NCI-H2227 (cell line): ENCODE measurements at regions not wholly inside any gene's neighbourhood (a gene's known extent, or its start where the extent isn't known, plus 50 kb on each side); places are given as distances from the start of the nearest gene placed in this dataset.
"Not testable (repeated sequence)": the region's sequence is repeated elsewhere in the genome, so short reads cannot be mapped to it uniquely, and the experiment has no call there.

Experiments used
- DNase-seq: peaks from one replicate; lab custom pipeline; 2025; ENCODE audit not compliant: unreplicated experiment; lab: John Stamatoyannopoulos, UW

DNA sequence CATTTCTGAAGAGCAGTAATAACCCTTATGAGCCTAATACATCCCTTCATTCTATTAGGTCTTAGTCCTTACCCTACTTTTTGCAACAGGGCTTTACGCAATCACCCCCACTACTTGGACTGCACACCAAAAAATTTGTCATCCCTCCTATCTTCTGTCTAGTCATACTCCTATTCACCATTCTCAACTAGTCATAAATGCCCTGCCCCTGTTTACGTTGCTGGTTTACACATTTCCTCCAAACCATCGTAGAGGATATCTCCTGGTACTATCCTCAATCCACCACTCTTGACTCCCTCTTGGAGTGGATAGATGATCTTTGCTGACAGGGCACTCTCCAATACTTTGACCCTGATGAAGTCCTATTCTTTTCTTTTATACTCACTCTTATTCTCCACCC is 98.2 kb upstream of the CCNG1 start:
- no peak for DNase-seq

DNA sequence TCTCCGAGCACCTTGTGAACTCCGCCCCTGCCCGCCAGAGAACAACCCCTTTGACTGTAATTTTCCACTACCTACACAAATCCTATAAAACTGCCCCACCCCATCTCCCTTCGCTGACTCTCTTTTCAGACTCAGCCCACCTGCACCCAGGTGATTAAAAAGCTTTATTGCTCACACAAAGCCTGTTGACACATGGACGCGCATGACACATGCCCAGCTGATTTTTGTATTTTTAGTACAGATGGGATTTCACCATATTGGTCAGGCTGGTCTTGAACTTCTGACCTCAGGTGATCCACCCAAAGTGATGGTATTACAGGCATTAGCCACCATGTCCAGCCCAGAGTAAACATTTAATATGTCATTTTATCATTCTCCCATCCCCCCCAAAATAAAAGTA is 97.0 kb upstream of the CCNG1 start:
- DNase-seq: not testable (repeated sequence)

DNA sequence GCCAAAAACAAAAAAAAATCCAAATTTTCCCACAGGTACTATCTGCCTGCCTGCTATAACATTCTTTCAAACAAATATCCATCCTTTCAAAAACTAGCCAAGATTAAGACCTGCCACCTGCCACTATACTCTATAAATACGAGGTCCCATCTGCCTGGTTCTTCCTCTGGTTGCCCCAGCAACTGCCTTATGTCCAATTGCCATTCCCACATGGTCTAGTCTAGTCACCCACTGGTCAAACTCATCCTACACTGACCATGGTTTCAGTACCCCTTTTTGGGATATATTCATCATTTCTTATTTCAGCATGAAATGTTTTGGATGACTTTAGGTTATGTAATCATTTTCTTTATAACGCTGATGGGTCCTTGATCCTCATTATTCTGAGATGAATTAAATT is 95.1 kb upstream of the CCNG1 start:
- no peak for DNase-seq

DNA sequence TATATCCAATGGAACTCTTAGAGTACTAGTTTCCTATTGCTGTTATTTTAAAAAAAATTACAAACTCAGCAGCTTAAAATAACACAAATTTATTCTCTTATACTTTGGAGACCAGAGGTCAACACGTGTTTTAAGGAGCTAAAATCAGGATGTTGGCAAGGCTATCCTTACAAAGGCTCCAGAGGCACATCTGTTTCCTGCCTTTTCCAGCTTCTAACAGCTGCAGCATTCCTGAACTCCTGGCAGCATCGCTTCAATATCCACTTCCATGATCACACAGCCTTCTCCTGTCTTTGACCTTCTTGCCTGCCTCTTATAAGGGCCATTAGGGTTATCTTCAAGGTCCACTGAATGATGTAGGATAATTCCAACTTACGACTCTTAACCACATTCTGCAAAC is 92.2 kb upstream of the CCNG1 start:
- no peak for DNase-seq

DNA sequence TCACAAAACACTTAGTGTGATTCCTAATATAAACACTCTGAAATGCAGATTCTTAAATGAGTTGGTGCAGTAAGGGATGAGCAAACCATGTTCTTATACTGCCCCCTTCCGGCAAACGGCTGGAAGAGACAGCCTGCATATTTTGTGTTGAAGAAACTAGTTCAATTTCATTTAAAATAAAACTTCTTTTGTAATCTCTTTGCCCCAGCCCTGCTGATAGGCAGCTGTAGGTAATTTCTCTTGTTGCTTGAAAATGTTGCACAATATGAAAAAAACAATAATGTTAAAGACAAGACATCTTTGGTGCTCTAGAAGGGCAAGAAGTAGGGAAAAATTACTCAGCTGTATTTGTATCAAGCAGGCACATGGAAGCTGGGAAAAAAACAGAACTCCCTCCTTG is 89.7 kb upstream of the CCNG1 start:
- DNase-seq: peak; percentile 47

DNA sequence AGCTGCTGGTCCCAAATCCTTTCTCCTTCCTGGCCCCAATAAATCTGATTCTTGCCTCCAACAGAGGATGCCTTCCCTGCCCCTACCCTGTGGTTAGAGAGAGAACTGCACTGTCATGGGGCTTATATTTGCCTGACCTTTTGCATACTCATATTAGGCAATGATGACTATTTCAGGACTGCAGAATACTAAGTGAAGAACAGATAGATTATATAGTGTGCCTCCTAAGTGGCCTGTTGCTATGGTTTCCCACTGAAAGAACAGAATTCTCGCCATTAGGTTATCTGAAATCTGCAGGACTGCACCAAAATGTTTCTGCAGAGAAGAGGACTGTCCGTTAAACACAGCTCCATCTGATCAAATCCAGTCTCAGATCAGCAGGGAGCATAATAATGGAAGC is 87.3 kb upstream of the CCNG1 start:
- peak; percentile 60 for DNase-seq

DNA sequence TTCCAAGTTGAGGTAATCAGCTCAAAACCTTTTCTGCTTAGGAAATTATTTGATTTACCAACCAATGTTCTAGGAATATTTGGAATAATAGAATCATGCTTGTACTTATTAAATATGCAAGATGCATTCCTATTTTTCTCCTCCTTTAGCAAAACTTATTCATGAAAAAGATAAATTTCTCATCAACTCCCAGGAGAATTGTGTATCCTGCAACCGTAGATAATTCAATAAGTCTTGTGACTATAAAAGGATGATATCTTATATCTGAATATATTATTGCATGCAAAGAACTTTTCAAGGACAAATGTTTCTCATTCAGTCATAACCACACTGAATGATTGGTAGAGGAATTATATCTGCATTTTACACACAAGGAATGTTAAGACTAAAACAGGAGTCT is 84.9 kb upstream of the CCNG1 start:
- no peak for DNase-seq

DNA sequence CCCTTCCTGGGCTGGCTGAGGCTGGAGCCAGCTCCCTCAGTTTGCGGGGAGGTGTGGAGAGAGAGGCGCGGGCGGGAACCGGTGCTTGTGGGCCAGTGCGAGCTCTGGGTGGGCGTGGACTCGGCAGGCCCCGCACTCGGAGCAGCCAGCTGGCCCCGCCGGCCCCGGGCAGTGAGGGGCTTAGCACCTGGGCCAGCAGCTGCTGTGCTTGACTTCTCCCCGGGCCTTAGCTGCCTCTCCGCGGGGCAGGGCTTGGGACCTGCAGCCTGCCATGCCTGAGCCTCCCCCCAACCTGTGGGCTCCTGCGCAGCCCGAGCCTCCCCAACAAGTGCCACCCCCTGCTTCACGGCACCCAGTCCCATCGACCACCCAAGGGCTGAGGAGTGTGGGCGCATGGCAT is 81.6 kb upstream of the CCNG1 start:
- not testable (repeated sequence) for DNase-seq

DNA sequence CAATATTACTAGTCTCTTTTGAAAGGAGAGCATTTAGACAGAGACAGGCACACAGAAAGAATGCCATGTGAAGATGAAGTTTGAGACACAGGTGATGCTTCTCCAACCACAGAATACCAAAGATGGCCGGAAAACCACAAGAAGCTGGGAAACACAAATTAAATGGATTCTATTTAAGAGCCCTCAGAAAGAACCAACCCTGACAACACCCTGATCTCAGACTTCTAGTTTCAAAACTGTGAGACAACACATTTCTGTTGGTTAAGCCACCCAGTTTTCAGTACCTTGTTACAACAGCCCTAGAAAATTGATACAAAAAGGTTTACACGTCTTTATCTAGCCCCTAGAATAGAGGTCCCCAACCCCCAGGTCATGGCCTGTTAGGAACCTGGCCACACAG is 79.8 kb upstream of the CCNG1 start:
- DNase-seq: no peak

DNA sequence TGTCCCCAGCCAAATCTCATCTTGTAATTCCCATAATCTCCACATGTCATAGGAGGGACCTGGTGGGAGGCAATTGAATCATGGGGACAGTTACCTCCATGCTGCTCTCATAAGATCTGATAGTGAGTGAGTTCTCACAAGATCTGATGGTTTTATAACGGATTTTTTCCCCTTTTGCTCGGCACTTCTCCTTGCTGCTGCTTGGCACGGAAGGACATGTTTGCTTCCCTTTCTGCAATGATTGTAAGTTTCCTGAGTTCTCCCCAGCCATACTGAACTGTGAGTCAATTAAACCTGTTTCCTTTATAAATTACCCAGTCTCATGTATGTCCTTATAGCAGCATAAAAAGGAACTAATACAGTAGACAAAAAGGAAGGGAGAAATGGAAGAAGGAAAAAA is 76.7 kb upstream of the CCNG1 start:
- DNase-seq: no peak

DNA sequence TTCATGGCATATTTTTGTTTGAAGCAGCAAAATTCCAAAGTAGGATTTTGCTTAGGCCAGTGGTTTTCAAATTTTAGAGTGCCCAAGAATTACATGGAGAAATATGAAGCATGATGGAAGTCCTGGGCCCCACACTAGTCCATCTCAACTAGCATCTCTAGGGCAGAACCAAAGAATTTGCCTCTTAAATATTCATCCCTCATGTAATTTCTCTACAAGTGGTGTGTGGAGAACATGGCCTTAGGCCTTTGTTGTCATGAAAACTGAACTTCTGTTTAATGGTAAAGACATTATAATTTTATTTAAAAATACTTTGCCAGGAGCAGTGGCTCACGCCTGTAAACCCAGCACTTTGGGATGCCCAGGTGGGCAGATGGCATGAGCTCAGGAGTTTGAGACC is 75.9 kb upstream of the CCNG1 start:
- DNase-seq: no peak

DNA sequence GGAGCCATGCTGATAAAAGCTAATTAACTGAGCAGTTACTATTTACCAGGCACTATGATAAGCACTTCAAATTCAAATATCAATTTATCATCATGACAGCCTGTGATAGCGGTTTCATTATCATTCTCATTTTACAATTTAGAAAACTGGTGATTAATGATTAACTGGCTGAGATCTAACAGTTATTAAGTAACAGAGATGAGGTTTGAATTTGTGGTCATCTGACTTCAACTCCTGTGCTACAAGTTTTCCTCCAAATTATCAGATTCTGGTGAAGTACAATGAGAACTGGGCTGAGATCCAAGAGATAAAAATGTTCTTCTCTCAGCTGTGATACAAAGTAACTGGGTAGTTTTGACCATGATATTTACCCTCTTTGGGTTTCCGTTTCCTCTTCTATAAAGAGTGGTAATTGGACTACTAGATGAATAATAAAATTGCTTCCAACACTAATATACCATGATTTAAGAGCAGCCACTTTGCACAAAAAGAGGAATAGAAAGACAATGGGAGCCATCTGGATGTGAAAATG is 74.5 kb upstream of the CCNG1 start:
- DNase-seq: no peak

DNA sequence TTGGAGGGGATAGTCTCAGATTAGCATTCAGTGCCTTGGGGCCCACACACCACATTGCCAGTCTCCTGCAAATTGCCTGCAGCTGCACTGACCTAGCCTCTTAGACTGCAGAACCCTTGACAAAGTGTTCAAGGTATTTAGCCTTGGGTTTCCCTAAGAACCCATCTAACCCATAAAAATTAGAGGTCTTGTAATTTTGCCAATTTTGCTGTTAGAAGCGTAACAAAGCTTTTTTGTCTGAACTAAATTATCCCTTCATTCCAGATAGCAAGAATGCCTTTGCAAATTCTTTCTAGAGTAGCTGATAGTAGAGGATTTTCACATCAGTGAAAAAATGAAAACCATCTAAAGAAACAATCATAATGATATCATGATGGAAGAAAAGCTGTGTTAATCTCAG is 74.0 kb upstream of the CCNG1 start:
- no peak for DNase-seq

DNA sequence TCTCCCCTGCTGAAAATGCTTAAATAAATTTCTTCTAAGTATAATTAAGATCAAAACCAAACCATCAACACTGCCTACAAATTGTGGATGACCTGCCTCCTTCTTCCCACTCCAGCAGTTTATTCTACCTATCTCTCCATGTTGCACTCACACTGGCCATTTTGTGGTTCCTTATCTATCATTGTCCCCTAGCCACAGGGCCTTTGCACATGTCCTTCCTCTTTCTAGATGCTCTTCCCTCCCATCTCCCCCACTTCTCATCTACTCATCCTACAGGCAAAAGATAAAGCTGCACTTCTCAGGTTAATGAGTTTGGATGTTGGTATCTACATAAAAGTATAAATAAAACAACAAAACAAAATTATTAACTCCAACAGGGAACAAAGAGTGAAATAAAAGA is 70.6 kb upstream of the CCNG1 start:
- no peak for DNase-seq

DNA sequence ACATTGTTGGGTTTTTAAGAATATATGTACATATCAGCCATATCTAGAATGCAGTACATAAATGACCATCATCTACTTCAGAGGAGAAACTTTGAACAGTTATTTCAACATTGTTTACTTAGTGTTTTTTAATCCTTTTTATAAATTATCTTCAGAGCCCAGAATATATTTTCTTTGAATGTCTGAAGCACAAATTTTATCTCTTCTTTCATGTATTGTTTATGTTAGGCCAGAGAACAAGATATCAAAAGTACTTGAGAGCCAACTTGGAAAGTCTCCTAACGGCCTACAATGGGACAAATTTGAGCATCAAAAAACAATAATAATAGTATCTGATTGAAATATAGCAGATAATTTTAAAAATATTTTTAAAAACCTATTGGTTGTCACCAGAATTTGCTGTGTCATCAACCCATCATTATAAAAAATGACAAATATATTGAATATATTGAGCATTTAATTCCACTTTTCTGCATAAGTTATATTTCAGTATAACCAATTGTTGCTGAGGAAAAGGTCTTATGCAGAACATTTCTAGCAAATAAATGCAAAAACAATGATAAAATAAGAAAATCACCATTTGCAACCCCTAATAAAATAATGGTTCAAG is 67.5 kb upstream of the CCNG1 start:
- no peak for DNase-seq

DNA sequence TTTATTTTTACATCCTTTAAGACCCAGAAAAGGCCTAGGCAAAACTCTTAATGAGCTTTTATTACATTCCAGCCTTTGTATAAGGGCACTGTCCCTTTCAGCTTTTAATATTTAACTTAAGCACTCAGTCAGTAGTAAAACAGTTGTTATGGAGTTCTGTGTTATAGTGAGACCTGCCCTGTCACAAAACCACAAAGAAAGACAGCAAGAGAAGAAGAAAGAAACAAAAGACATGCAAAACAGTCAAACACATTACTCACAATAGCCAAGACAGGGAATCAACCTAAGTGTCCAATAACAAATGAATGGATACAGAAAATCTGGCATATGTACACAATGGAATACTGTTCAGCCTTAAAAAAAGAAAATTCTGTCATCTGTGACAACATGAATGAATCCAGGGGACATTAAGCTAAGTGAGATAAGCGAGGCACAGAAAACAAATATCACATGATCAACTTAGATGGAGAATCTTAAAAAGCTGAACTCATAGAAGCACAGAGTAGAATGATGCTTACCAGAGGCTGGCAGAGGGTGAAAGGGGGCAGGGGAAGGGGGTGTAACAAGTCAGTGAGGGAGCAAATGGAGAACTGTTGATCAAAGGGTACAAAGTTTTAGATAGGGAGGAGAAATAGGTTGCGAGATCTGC is 63.8 kb upstream of the CCNG1 start:
- no peak for DNase-seq

DNA sequence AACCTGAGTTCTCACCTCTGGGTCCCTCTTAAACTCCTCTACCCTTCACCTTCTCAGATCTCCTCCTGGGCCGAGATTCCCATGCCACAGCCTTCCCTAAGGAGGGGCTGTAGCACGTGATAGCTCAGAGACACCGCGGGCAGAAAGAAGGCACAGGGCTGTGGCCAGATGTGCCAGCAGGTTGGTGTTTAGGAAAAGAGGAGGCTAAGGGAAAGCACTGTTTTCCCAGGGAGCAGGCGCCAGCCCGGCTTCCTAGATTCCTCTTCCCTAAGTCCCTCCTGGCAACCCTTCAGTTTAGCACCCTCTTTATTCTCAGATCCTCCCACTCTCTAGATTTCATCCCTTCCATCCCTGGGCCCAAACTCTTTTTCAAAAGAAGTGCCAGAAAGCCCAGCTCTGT is 59.4 kb upstream of the CCNG1 start:
- DNase-seq: no peak

DNA sequence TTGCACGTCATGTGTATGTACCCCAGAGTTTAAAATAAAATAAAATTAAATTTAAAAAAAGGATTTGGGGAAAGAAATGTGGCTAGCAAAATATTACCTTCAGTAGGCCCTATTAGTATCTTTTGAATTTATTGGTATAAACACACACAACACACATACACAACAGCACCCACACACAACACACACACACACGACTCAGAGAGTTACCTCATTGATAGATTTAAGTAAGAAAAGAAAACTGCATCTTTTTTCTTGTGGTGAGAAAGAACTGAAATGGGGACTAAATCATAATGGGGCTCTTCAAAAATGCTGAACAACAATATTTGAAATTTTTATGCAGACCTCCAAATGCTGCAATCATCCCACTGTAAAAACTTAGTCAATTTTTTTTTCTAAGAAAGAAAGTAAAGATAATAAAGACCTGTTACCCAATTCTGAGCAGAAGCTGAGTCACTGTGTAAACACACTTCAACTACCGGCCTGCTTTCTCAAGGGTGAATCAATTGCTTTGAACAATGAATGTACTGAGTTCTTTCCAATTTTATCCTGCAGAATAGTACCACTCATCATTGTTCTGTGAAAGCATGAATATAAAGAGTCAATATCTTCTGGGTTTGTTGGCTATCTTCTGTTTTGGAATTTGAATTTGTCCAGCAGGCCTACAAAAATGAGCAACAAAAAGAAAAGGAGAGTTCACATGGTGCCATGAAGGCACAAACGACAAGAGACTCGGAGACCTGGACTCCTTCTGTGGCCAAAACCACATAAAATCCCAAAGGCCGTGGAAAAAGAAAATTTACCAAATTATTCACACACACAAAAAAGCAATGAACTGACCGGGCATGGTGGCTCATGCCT is 57.9 kb upstream of the CCNG1 start:
- peak; percentile 50 for DNase-seq

DNA sequence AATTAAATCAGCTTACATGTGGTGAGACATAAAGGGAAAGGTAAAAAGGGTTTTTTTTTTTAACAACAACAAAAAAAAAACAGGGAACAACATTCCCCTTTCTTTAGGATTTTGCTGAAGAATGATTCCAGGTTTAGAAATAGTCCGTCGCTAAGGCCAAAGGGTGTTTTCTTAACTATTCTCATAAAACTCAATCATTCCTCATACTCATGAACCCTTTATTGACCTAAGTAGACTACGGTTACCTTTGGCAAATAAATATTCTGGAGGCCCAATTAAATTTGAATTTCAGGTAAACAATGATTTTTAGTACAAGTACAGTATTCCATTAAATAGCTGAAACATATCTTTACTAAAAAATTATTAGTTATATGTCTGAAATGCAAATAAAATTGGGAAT is 55.6 kb upstream of the CCNG1 start:
- DNase-seq: no peak

DNA sequence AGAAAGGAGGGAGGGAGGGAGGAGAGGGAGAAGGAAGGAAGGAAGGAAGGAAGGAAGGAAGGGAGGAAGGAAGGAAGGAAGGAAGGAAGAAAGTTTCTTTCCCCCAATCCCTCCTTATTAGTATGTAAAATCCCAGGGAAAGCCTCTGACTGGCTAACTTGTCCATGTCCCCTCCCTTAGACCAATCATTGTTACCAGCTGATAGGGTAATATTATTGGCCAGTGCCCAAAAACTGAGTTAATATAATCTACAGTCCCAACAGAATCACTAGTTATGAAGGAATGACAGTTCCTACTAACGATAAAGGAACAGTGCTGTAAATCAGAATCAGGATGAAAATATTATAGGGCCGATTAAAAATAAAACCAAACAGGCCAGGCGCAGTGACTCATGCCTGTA is 53.6 kb upstream of the CCNG1 start:
- DNase-seq: no peak

DNA sequence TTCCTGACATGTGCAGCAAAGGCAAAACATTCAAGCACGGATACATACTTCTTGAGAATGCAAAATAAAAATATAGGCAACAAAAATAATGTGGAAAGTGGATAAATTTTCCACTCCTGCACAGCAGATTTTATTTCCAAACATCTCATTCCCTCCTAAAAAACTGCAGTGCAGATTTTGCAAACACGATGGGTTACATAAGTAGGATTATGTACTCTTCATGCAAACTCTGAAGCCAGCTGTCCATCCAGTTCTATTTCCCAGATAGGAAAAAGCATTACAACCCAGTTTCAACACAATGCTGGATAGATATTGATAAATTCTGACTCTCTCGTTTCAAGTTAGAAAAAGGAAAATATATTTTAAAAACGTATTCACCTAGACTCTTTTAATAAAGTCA is 52.7 kb upstream of the CCNG1 start:
- no peak for DNase-seq

DNA sequence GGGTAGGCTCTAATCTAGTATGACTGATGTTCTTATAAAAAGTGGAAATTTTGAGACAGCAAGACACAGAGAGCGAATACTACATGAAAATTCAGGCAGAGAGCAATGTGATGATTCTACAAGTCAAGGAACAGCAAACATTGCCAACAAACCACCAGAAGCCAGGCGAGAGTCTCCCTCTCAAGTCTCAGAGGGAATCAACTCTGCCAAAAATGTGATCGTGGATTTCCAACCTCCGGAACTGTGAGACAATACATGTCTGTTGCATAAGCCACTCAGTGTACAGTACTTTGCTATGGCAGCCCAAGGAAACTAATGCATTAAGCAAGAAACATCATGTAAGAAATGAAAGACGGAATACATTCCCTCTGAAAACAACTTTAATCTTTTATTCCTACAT is 52.1 kb upstream of the CCNG1 start:
- DNase-seq: no peak
